ENCODE measurements at regions not wholly inside any gene's neighbourhood (a gene's known extent, or its start where the extent isn't known, plus 50 kb on each side); places are given as distances from the start of the nearest gene placed in this dataset.

DNA sequence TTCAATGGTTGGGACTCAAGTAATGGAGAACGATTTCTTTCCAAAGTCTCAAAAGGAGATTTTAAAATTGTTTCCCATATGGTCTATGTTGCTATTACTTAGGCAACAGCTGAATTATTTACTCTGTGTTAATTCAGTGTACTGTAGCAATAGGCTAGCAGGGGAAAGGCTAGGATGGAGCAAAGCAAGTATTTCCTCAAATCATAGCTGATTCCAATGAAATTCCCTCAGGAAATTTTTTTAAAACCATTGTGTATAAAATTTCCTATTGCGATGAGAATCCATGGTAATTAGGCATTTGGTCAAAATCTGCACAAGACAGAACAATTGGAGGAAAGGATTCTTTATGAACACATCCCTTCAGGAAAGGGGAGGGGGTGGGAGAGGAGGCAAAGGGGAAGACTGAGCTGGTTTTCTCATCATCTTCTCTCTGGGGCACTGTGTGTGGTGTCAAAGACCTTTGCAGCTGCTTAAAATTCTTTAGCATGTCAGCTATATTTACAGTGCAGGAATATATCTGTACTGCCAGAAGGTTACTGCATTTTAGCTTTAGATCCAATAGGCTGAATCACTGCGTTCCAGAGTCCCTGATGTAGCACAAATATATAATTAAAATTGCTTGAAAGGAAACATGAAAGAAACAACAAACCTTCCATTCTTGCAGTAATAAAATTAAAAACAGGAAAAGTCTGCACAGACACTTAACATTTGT, 95.3 kb downstream of the ZNF608 start:
- Histone ChIP-seq H3K4me3 (peak overlapping the region in 6 of 7 experiments; percentile 31 to 51 (median 45)), H3K27ac (peak overlapping the region in 12 of 21 experiments; percentile 10 to 79 (median 40))

GRCh38 chr5:124650147-124650561, 96.3 kb downstream of the ZNF608 start:
- no peak overlapping the region for H3K4me3 ChIP-seq
- peak overlapping the region in 2 of 21 experiments; percentile 1 to 27 for H3K27ac ChIP-seq

GRCh38 chr5:124649491-124650146, 96.8 kb downstream of the ZNF608 start:
- Histone ChIP-seq H3K27ac (peak overlapping the region in 3 of 21 experiments; percentile 1 to 44 (median 34)), H3K4me3 (no peak overlapping the region)

DNA sequence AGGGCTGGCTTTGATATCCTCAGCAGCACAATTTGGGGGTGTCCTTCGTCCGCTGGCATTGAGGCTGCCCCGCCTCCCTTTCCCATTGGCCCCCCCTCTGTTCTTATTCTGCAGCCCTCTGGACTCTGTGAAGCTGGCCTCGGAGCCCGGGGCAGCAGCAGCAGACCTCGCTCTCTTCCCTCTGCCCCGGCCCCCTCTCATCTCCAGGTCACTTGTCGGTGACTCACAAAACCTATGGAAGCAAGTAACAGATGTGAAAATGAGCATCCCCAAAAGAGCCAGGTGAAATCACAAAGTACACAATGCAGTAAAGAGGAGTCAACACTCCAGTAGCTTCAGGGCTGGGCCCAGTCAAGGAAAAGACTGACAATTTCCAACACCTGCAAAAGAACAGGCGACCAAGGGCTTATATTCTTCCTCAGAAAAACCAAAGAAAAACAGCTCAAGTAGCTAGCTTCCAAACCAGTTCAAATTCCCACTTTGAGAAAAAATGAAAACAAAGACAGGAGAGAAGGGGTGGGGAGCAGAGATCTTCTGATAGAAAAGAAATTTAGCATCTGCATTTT, 97.5 kb downstream of the ZNF608 start:
- Histone ChIP-seq H3K27ac (peak overlapping the region in 2 of 21 experiments; percentile 34 to 44), H3K4me3 (no peak overlapping the region)

- Histone ChIP-seq H3K4me3 (no peak overlapping the region), H3K27ac (no peak overlapping the region)
These were observed 99.1 kb downstream of the ZNF608 start for GRCh38 chr5:124647352-124647751.

DNA sequence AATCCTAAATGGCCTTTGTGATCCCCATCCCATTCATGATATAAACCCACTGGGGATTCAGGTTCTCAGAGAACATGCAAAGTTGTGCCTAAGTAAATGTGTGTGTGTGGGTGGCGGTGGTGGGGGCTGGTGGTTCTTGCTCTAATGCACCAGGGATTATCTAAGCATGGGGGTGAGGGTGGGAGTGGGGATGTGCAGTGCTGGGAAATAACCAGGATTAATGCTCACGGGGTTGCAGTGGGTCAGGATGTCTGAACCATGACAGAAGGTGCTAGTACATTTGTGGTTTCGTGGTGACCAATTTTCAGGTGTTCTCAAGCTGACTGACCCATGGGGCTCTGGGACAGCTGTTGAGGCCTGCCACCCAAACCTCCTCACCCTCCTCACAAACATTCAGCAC, 101.0 kb downstream of the ZNF608 start:
- H3K4me3 ChIP-seq, result no peak overlapping the region
- H3K27ac ChIP-seq, result no peak overlapping the region

- Histone ChIP-seq H3K4me3 (no peak overlapping the region), H3K27ac (no peak overlapping the region)
These were observed 101.9 kb downstream of the ZNF608 start for GRCh38 chr5:124644582-124644981.

- no peak overlapping the region for H3K4me3 ChIP-seq
- no peak overlapping the region for H3K27ac ChIP-seq
These were observed 102.3 kb downstream of the ZNF608 start for GRCh38 chr5:124644138-124644537.

DNA sequence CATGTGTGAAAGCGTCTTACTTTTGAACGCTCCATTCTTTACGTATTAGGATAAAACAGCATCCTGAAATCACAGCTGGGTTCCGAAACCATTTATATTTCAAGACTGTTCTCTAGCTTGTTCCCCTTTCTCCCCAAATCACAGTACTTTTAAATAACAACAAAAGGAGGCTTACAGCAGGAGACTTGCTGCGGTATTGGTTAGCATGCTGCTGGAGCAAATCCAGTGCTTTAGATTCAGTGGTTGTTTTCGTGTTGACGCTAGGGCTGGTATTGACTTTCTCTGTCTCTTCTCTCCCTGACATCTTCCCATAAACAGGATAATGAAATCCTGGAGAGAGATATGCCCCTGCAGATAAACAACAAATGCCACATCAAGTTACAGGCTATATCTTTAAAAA, 103.1 kb downstream of the ZNF608 start:
- Histone ChIP-seq H3K4me3 (no peak overlapping the region), H3K27ac (no peak overlapping the region)

GRCh38 chr5:124642151-124642550, 104.3 kb downstream of the ZNF608 start:
- no peak overlapping the region for H3K27ac ChIP-seq
- H3K4me3 ChIP-seq, result no peak overlapping the region

- H3K4me3 ChIP-seq, result no peak overlapping the region
- no peak overlapping the region for H3K27ac ChIP-seq
These were observed 105.2 kb downstream of the ZNF608 start for GRCh38 chr5:124641154-124641792.

DNA sequence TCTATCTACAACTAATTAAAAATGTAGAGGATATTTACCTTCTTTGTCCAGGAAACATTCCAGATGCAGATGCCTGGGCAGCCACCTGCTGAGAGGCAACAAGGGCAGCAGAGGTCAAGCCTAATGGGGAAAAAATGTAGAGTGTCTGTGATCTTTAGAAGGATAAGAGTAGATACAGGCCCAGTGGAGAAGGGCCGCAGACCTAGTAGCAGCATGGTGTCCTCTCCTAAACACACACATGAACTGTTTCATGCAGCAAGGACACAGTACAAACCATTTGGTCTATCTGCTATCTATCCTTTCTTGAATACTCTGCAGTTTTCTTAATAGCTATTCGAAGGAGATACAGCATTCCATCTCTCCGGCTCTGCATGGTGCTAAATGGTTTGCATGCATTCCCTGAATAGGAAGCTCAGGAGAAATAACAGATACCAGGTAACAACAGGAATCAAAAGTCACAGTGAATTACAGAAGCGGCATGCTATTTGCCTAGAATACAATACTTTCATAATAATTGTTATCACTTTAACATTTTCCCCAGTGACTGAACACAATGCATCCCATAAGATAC, 107.3 kb downstream of the ZNF608 start:
- H3K27ac ChIP-seq, result no peak overlapping the region

GRCh38 chr5:124637011-124637410, 109.4 kb downstream of the ZNF608 start:
- Histone ChIP-seq H3K27ac (no peak overlapping the region), H3K4me3 (no peak overlapping the region)

More for the DNA sequence above, 107.3 kb downstream of the ZNF608 start:
- no peak overlapping the region for H3K4me3 ChIP-seq

- Histone ChIP-seq H3K4me3 (no peak overlapping the region), H3K27ac (no peak overlapping the region)
These were observed 111.6 kb downstream of the ZNF608 start for GRCh38 chr5:124634741-124635323.

DNA sequence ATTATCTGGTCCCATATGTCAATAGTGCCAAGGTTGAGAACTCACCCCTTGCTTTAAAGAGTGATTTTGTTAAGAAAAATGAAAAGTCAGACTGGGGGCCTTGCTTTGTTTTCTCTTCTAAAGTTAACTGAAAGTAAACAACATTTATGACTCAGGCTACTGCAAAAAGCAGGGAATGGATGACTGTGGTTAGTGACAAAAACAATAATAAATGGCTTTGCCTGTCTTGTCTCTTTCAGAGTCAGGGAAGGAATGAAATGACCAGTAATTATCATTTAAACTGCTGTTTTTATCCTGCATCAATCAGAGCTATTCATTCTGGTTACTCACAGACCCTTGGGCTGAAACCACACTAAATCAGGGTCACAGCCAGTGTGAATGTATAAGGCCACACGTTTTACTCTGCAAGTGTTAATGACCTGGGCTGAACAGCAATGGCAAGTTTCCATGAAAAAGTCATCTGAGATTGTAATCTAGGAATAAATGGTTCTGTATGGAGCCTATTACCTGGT, 112.2 kb downstream of the ZNF608 start:
- peak overlapping the region in 1 of 21 experiments; percentile 8 for H3K27ac ChIP-seq
- no peak overlapping the region for H3K4me3 ChIP-seq

DNA sequence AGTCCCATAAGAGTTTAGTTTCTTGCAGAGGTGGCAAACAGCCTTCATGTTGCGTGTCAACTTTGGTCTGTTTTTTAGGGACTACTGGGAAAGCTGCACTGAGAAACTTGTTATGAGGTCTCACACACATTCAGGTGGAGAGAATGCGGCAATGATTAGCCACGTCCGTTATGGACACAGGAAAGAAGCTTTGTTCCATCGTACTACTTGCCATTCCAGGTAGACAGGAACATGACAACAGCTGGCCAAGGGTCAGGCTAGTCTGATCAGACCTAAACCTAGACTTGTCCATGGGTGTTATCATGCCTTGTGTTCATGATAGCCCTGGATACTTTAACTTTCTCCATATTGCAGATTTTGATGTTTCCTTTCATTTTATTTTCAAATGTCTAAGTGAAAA, 113.2 kb downstream of the ZNF608 start:
- H3K27ac ChIP-seq, result no peak overlapping the region

GRCh38 chr5:124631874-124632550, 114.4 kb downstream of the ZNF608 start:
- no peak overlapping the region for H3K27ac ChIP-seq
- H3K4me3 ChIP-seq, result no peak overlapping the region

More for the DNA sequence above, 113.2 kb downstream of the ZNF608 start:
- no peak overlapping the region for H3K4me3 ChIP-seq

GRCh38 chr5:124630767-124631704, 115.4 kb downstream of the ZNF608 start:
- Histone ChIP-seq H3K27ac (no peak overlapping the region), H3K4me3 (no peak overlapping the region)

Measured in skin epidermis (tissue), 12 donors.